ENCODE measurements at regions not wholly inside any gene's neighbourhood (a gene's known extent, or its start where the extent isn't known, plus 50 kb on each side); places are given as distances from the start of the nearest gene placed in this dataset.

DNA sequence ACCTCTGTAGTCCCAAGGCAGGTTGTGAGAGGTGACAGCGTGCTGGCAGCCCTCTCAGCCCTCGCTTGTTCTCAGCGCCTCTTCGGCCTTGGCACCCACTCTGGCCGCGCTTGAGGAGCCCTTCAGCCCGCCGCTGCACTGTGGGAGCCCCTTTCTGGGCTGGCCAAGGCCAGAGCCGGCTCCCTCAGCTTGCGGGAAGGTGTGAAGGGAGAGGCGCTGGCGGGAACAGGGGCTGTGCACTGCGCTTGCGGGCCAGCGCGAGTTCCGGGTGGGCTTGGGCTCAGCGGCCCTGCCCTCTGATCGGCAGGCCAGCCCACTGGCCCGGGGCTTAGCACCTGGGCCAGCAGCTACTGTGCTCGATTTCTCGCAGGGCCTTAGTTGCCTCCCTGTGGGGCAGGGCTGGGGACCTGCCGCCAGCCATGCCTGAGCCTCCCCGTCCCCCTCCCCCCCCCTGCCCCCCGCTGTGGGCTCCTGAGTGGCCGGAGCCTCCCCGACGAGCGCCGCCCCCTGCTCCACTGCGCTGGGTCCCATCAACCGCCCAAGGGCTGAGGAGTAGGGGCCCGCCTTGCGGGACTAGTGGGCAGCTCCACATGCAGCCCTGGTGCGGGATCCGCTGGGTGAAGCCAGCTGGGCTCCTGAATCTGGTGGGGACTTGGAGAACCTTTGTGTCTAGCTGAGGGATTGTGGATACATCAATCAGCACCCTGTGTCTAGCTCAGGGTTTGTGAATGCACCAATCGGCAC lies 347.6 kb downstream of the KLHL13 start:
- TF ChIP-seq, protein P1, sequence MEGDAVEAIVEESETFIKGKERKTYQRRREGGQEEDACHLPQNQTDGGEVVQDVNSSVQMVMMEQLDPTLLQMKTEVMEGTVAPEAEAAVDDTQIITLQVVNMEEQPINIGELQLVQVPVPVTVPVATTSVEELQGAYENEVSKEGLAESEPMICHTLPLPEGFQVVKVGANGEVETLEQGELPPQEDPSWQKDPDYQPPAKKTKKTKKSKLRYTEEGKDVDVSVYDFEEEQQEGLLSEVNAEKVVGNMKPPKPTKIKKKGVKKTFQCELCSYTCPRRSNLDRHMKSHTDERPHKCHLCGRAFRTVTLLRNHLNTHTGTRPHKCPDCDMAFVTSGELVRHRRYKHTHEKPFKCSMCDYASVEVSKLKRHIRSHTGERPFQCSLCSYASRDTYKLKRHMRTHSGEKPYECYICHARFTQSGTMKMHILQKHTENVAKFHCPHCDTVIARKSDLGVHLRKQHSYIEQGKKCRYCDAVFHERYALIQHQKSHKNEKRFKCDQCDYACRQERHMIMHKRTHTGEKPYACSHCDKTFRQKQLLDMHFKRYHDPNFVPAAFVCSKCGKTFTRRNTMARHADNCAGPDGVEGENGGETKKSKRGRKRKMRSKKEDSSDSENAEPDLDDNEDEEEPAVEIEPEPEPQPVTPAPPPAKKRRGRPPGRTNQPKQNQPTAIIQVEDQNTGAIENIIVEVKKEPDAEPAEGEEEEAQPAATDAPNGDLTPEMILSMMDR (IDR thresholded peaks at IDR 0.05), result no peak
- no peak for TF ChIP-seq POLR2A (IDR thresholded peaks at IDR 0.05)

All from adrenal gland (tissue), 5 donors.